H1 (cell line): ENCODE measurements at regions not wholly inside any gene's neighbourhood (a gene's known extent, or its start where the extent isn't known, plus 50 kb on each side); places are given as distances from the start of the nearest gene placed in this dataset.

ENCODE experiments used
- CTCF ChIA-PET: fragments of 300-600 bp; sonication (Branson Sonifier 250); formaldehyde crosslinking; loops from one replicate; lab custom pipeline; 2021; ENCODE audit not compliant: partially characterized antibody; lab: Charles Lee
- POLR2A ChIA-PET: fragments of 300-600 bp; sonication (Branson Sonifier 250); formaldehyde crosslinking; loops from one replicate; lab custom pipeline; 2021; ENCODE audit warnings: inconsistent platforms; ENCODE audit not compliant: partially characterized antibody; lab: Charles Lee
- DNase-seq, 2 experiments: peaks; one replicate each; pipeline versions ENCODE4 v3.0.0 to v3.0.0-alpha.2; 2010 to 2022; ENCODE audit warnings: low spot score in 2 of 2, low read depth in 1 of 2, mixed read lengths in 1 of 2
- FAIRE-seq: peaks from 2 replicates; lab custom pipeline; 2011; peaks lifted over from hg19 to GRCh38; lab: Jason Lieb, UNC
- H2AFZ ChIP-seq: 2 replicates; pipeline ENCODE4 v1.8.1; 2012; ENCODE audit warnings: low read length, inconsistent platforms
- H2AK5ac ChIP-seq: 2 replicates; pipeline ENCODE4 v1.6.1; 2013; ENCODE audit warnings: low read depth, low read length
- H2BK120ac ChIP-seq: replicated peaks from 2 replicates; pipeline ENCODE3; 2013; ENCODE audit warnings: low read depth, low read length, inconsistent platforms
- H2BK12ac ChIP-seq: 2 replicates; pipeline ENCODE4 v1.6.1; 2013; ENCODE audit warnings: low read depth, low read length
- H2BK15ac ChIP-seq: 2 replicates; pipeline ENCODE4 v1.6.1; 2013; ENCODE audit warnings: low read length
- H2BK20ac ChIP-seq: 2 replicates; pipeline ENCODE4 v1.6.1; 2013; ENCODE audit warnings: low read length
- H2BK5ac ChIP-seq: 2 replicates; pipeline ENCODE4 v1.6.1; 2013; ENCODE audit warnings: low read depth, low read length
- H3K14ac ChIP-seq: 2 replicates; pipeline ENCODE4 v1.6.1; 2013; ENCODE audit warnings: inconsistent platforms; ENCODE audit not compliant: insufficient read length
- H3K18ac ChIP-seq: 2 replicates; pipeline ENCODE4 v1.6.1; 2013; ENCODE audit warnings: low read length; ENCODE audit errors: extremely low read depth
- H3K23ac ChIP-seq: 2 replicates; pipeline ENCODE4 v1.6.1; 2013; ENCODE audit warnings: inconsistent platforms; ENCODE audit not compliant: insufficient read length
- H3K23me2 ChIP-seq: 2 replicates; pipeline ENCODE4 v1.6.1; 2013; ENCODE audit warnings: low read depth, low read length
- H3K27ac ChIP-seq: 2 replicates; pipeline ENCODE4 v1.6.1; 2011; ENCODE audit warnings: low read depth, low read length, inconsistent platforms
- H3K27me3 ChIP-seq, 4 experiments: replicated peaks in 1 of 4; 1 replicate in 1 of 4; 2 replicates in 3 of 4; pipeline versions ENCODE4 v1.6.1 to v1.8.1; 2011 to 2013; ENCODE audit warnings: low read length in 3 of 4, mild to moderate bottlenecking in 3 of 4, inconsistent platforms in 2 of 4, mixed read lengths in 2 of 4, moderate library complexity in 1 of 4; ENCODE audit not compliant: control insufficient read depth in 3 of 4, insufficient read depth in 3 of 4; ENCODE audit errors: extremely low read depth in 1 of 4
- H3K36me3 ChIP-seq, 4 experiments: 2 replicates each; pipeline versions ENCODE4 v1.6.1 to v1.8.1; 2011 to 2013; ENCODE audit warnings: mild to moderate bottlenecking in 4 of 4, low read length in 3 of 4, moderate library complexity in 2 of 4, control low read depth in 1 of 4, inconsistent platforms in 1 of 4; ENCODE audit not compliant: insufficient read depth in 4 of 4, control insufficient read depth in 2 of 4
- H3K4ac ChIP-seq: replicated peaks from 2 replicates; pipeline ENCODE3; 2013; ENCODE audit warnings: low read length, low read depth, mixed read lengths, inconsistent platforms; ENCODE audit not compliant: insufficient read length
- H3K4me1 ChIP-seq, 4 experiments: replicated peaks in 1 of 4; 1 replicate in 1 of 4; 2 replicates in 3 of 4; pipeline versions ENCODE4 v1.6.1 to v1.8.1; 2011 to 2013; ENCODE audit warnings: low read length in 3 of 4, inconsistent platforms in 2 of 4, mixed read lengths in 1 of 4; ENCODE audit not compliant: insufficient read depth in 4 of 4, control insufficient read depth in 3 of 4
- H3K4me2 ChIP-seq, 2 experiments: 2 replicates each; pipeline versions ENCODE4 v1.6.1 to v1.8.1; 2011 to 2013; ENCODE audit warnings: low read depth in 2 of 2, low read length in 2 of 2, control low read depth in 1 of 2, inconsistent platforms in 1 of 2, mild to moderate bottlenecking in 1 of 2; ENCODE audit not compliant: insufficient read depth in 1 of 2
- H3K4me3 ChIP-seq, 4 experiments: fragments of 200-600, 300-600 bp in 1 of 4; sonication (generic), shearing (Covaris generic), sonication (Bioruptor Twin) in 1 of 4; 2 replicates each; pipeline versions ENCODE4 v1.5.1 to v1.8.1; 2011 to 2016; ENCODE audit warnings: low read length in 4 of 4, low read depth in 3 of 4, control low read depth in 2 of 4, inconsistent platforms in 2 of 4, mild to moderate bottlenecking in 2 of 4, mixed read lengths in 1 of 4, moderate library complexity in 1 of 4; ENCODE audit not compliant: insufficient read depth in 2 of 4; ENCODE audit errors: extremely low read depth in 1 of 4
- H3K56ac ChIP-seq: replicated peaks from 2 replicates; pipeline ENCODE3; 2013; ENCODE audit warnings: low read depth, mild to moderate bottlenecking, mixed read lengths, low read length, inconsistent platforms; ENCODE audit not compliant: insufficient read length
- H3K79me1 ChIP-seq: 2 replicates; pipeline ENCODE4 v1.6.1; 2013; ENCODE audit warnings: low read depth, low read length, control low read depth
- H3K79me2 ChIP-seq, 2 experiments: 2 replicates each; pipeline versions ENCODE4 v1.6.1 to v1.8.1; 2012 to 2013; ENCODE audit warnings: low read length in 2 of 2, mild to moderate bottlenecking in 2 of 2, inconsistent platforms in 1 of 2; ENCODE audit not compliant: insufficient read depth in 2 of 2, control insufficient read depth in 1 of 2
- H3K9ac ChIP-seq, 4 experiments: replicated peaks in 1 of 4; 1 replicate in 1 of 4; 2 replicates in 3 of 4; pipeline versions ENCODE4 v1.6.1 to v1.8.1; 2011 to 2013; ENCODE audit warnings: low read depth in 3 of 4, low read length in 3 of 4, control low read depth in 2 of 4, mild to moderate bottlenecking in 2 of 4, moderate library complexity in 2 of 4, inconsistent platforms in 1 of 4; ENCODE audit errors: extremely low read depth in 1 of 4
- H3K9me3 ChIP-seq, 2 experiments: 2 replicates each; pipeline versions ENCODE4 v1.6.1 to v1.8.1; 2012 to 2013; ENCODE audit warnings: mild to moderate bottlenecking in 2 of 2, moderate library complexity in 2 of 2, control low read depth in 1 of 2, inconsistent platforms in 1 of 2, low read depth in 1 of 2, low read length in 1 of 2, mixed read lengths in 1 of 2; ENCODE audit not compliant: insufficient read depth in 2 of 2
- H4K20me1 ChIP-seq, 2 experiments: replicated peaks in 1 of 2; 2 replicates each; pipeline versions ENCODE3 to v1.8.1; 2011 to 2013; ENCODE audit warnings: inconsistent platforms in 2 of 2, low read length in 2 of 2, mild to moderate bottlenecking in 1 of 2; ENCODE audit not compliant: insufficient read depth in 2 of 2, control insufficient read depth in 1 of 2
- H4K5ac ChIP-seq: 2 replicates; pipeline ENCODE4 v1.6.1; 2013; ENCODE audit warnings: low read length, low read depth, mixed read lengths, inconsistent platforms; ENCODE audit not compliant: insufficient read length
- H4K8ac ChIP-seq: 2 replicates; pipeline ENCODE4 v1.8.0; 2013; ENCODE audit warnings: mild to moderate bottlenecking, moderate library complexity, low read length, inconsistent platforms; ENCODE audit not compliant: insufficient read depth; ENCODE audit errors: extremely low read depth
- H4K91ac ChIP-seq: replicated peaks from 2 replicates; pipeline ENCODE3; 2013; ENCODE audit warnings: low read length, mixed read lengths, inconsistent platforms; ENCODE audit not compliant: insufficient read length
- CEBPB ChIP-seq: IDR thresholded peaks from 2 replicates; pipeline ENCODE4 v1.6.1; 2012; ENCODE audit warnings: low read depth, low read length
- RXRA ChIP-seq: IDR thresholded peaks from 2 replicates; pipeline ENCODE4 v1.6.1; 2011; ENCODE audit warnings: low read depth, mild to moderate bottlenecking, low read length, moderate library complexity; ENCODE audit not compliant: insufficient read depth
- SP2 ChIP-seq: IDR thresholded peaks from 2 replicates; pipeline ENCODE4 v1.6.1; 2012; ENCODE audit warnings: mild to moderate bottlenecking, low read length, inconsistent platforms
- WGBS, 2 experiments: shearing (Covaris generic) in 1 of 2; methylation state at CpG; one replicate each; pipeline versions ENCODE4 v1.1.6 to v1.1.7; 2013 to 2015; ENCODE audit warnings: low lambda C conversion rate in 2 of 2, mixed read lengths in 2 of 2, inconsistent platforms in 1 of 2, low coverage in 1 of 2, missing lambda C conversion rate in 1 of 2; ENCODE audit not compliant: insufficient replicate concordance in 2 of 2, insufficient coverage in 1 of 2, insufficient read length in 1 of 2; ENCODE audit errors: extremely low coverage in 1 of 2, missing lambda C conversion rate in 1 of 2; 5-methylcytosine and 5-hydroxymethylcytosine counted together

DNA sequence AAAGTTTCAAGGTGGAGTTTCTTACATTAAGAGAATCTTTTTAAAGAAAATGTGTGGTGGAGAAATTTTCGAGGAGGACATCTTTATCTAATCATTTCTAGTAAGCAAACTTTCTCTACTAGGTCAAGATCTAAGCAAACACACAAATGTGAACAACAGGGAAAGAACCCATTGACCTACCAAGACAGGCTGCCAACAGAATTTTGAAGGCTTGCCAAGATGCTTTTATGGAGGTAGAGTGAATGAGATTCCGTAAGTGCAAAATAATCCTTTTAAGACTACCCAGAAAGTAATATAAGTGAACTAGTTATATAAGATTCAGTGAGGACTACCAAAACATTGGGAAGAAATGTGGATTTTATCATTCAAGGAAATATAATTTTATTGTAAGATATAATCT lies 357.1 kb upstream of the PDE3A start:
- no peak for FAIRE-seq
- no peak overlapping the region for H2BK15ac ChIP-seq
- H3K4ac ChIP-seq: no peak overlapping the region
- H3K4me1 ChIP-seq: no peaks in the 10 kb centered on the region
- H2BK12ac ChIP-seq: no peak overlapping the region
- H3K4me2 ChIP-seq: no peak overlapping the region
- no peak overlapping the region for H3K27ac ChIP-seq
- H2BK5ac ChIP-seq: no peak overlapping the region
- no peaks in the 10 kb centered on the region for H3K36me3 ChIP-seq
- no peak overlapping the region for H4K8ac ChIP-seq
- H4K5ac ChIP-seq: no peak overlapping the region
- H3K79me2 ChIP-seq: no peaks in the 10 kb centered on the region
- H4K91ac ChIP-seq: no peak overlapping the region
- H3K4me3 ChIP-seq: no peak overlapping the region
- H2AFZ ChIP-seq: no peak overlapping the region
- H3K14ac ChIP-seq: no peak overlapping the region
- no peak overlapping the region for H2AK5ac ChIP-seq
- H2BK20ac ChIP-seq: no peak overlapping the region
- no peak for TF ChIP-seq SP2
- no peak for TF ChIP-seq CEBPB
- no peak for TF ChIP-seq RXRA
- TF ChIP-seq, all 59 proteins: peak for 0
- H3K27me3 ChIP-seq: no peaks in the 10 kb centered on the region
- POLR2A ChIA-PET: no interaction called here
- WGBS, 2 experiments: 48% methylated on average over 2 of the region's 2 CpGs; no CpG with 5 or more reads in 1 of the 2 experiments
- no peaks in the 10 kb centered on the region for H3K79me1 ChIP-seq
- H3K9me3 ChIP-seq: no peaks in the 10 kb centered on the region
- CTCF ChIA-PET: no interaction called here
- no peak overlapping the region for H3K9ac ChIP-seq
- H4K20me1 ChIP-seq: no peaks in the 10 kb centered on the region
- no peak overlapping the region for H3K18ac ChIP-seq
- no peak overlapping the region for H3K56ac ChIP-seq
- no peaks in the 10 kb centered on the region for H3K23me2 ChIP-seq
- no peak for DNase-seq
- H3K23ac ChIP-seq: no peak overlapping the region
- H2BK120ac ChIP-seq: no peak overlapping the region
